Ovary (tissue), 3 donors: ENCODE measurements at regions not wholly inside any gene's neighbourhood (a gene's known extent, or its start where the extent isn't known, plus 50 kb on each side); places are given as distances from the start of the nearest gene placed in this dataset.

Experiments
- CTCF ChIP-seq, 3 donors: fragments of 450-650 bp in 2 of 3; fragments of 200-600 bp in 1 of 3; IDR thresholded peaks; one replicate each; pipeline versions ENCODE4 v1.5.1 to v1.8.0; 2016 to 2022; ENCODE audit warnings: antibody characterized with exemption in 3 of 3, mild to moderate bottlenecking in 1 of 3
- EP300 ChIP-seq: sonication (generic); formaldehyde crosslinking; IDR thresholded peaks from one replicate; pipeline ENCODE4 v1.6.1; 2017; ENCODE audit warnings: antibody characterized with exemption
- POLR2A ChIP-seq: fragments of 450-650 bp; IDR thresholded peaks from one replicate; pipeline ENCODE4 v1.6.1; 2017; ENCODE audit warnings: antibody characterized with exemption, mild to moderate bottlenecking, moderate library complexity
- donor health status: DM: no; HTN: no; CAD: no.

GRCh38 chr14:106380740-106381139, 854.4 kb downstream of the TMEM121 start:
- TF ChIP-seq CTCF (IDR thresholded peaks at IDR 0.05): no peak
- no peak for TF ChIP-seq POLR2A
- TF ChIP-seq EP300: no peak
